GM19467 (cell line): ENCODE measurements at regions not wholly inside any gene's neighbourhood (a gene's known extent, or its start where the extent isn't known, plus 50 kb on each side); places are given as distances from the start of the nearest gene placed in this dataset.
A peak's percentile ranks its signal among the peaks of the same experiment; 100 is the strongest.

Experiments
- ATAC-seq: cut with Tn5 transposase; IDR thresholded peaks from one replicate; pipeline ENCODE4 v1.9.1; 2021; ENCODE audit warnings: mild to moderate bottlenecking, moderate library complexity; ENCODE audit not compliant: unreplicated experiment

GRCh38 chr5:88666761-88667495 lies 216.1 kb downstream of the MEF2C start:
- ATAC-seq, result peak; percentile 72

- no peak for ATAC-seq
These were observed 217.2 kb downstream of the MEF2C start for GRCh38 chr5:88665750-88666215.

- no peak for ATAC-seq
These were observed 218.3 kb downstream of the MEF2C start for GRCh38 chr5:88664645-88665044.

- ATAC-seq, result no peak
These were observed 219.2 kb downstream of the MEF2C start for GRCh38 chr5:88663793-88664216.

- ATAC-seq, result no peak
These were observed 220.1 kb downstream of the MEF2C start for GRCh38 chr5:88662846-88663245.

- ATAC-seq, result no peak
These were observed 221.2 kb downstream of the MEF2C start for GRCh38 chr5:88661806-88662207.

GRCh38 chr5:88660947-88661805 lies 221.8 kb downstream of the MEF2C start:
- peak; percentile 79 for ATAC-seq

GRCh38 chr5:88660264-88660946 lies 222.6 kb downstream of the MEF2C start:
- peak; percentile 10 for ATAC-seq

GRCh38 chr5:88659529-88660263 lies 223.3 kb downstream of the MEF2C start:
- ATAC-seq, result peak; percentile 52

GRCh38 chr5:88658886-88659285 lies 224.1 kb downstream of the MEF2C start:
- ATAC-seq, result no peak

- ATAC-seq, result no peak
These were observed 224.8 kb downstream of the MEF2C start for GRCh38 chr5:88657906-88658775.

- ATAC-seq, result no peak
These were observed 225.8 kb downstream of the MEF2C start for GRCh38 chr5:88657136-88657535.

GRCh38 chr5:88656221-88656950 lies 226.6 kb downstream of the MEF2C start:
- ATAC-seq, result no peak

- no peak for ATAC-seq
These were observed 229.5 kb downstream of the MEF2C start for GRCh38 chr5:88653471-88653870.

- ATAC-seq, result no peak
These were observed 235.1 kb downstream of the MEF2C start for GRCh38 chr5:88647901-88648300.

- no peak for ATAC-seq
These were observed 236.1 kb downstream of the MEF2C start for GRCh38 chr5:88646866-88647265.

GRCh38 chr5:88644676-88645075 lies 238.3 kb downstream of the MEF2C start:
- ATAC-seq, result no peak

GRCh38 chr5:88643315-88643714 lies 239.7 kb downstream of the MEF2C start:
- no peak for ATAC-seq

- no peak for ATAC-seq
These were observed 249.0 kb downstream of the MEF2C start for GRCh38 chr5:88634014-88634413.
